CD14-positive monocyte (primary cell): ENCODE measurements at regions not wholly inside any gene's neighbourhood (a gene's known extent, or its start where the extent isn't known, plus 50 kb on each side); places are given as distances from the start of the nearest gene placed in this dataset.
A peak's percentile ranks its signal among the peaks of the same experiment; 100 is the strongest.

ENCODE experiments used
- DNase-seq, 3 donors: peaks; one replicate each; pipeline ENCODE4 v3.0.0-alpha.2; 2011 to 2022
- H2AFZ ChIP-seq: 2 replicates; pipeline ENCODE4 v1.6.0; 2012; ENCODE audit warnings: mild to moderate bottlenecking, low read depth, low read length, inconsistent platforms; ENCODE audit not compliant: insufficient read depth, poor library complexity, severe bottlenecking
- H3K27ac ChIP-seq, 2 donors: 1 replicate in 1 of 2; 2 replicates in 1 of 2; pipeline ENCODE4 v1.5.1; 2012 to 2013; ENCODE audit warnings: low read length in 2 of 2, control low read depth in 1 of 2, inconsistent platforms in 1 of 2, low read depth in 1 of 2, mild to moderate bottlenecking in 1 of 2
- H3K27me3 ChIP-seq, 2 donors: one replicate each; pipeline versions ENCODE4 v1.6.0 to v1.6.1; 2011 to 2013; ENCODE audit warnings: low read length in 2 of 2; ENCODE audit not compliant: control insufficient read depth in 2 of 2, insufficient read depth in 2 of 2
- H3K36me3 ChIP-seq, 2 donors: replicated peaks in 1 of 2; 1 replicate in 1 of 2; 2 replicates in 1 of 2; pipeline versions ENCODE4 v1.5.1 to v1.6.1; 2012 to 2013; ENCODE audit warnings: low read length in 2 of 2, control low read depth in 1 of 2, inconsistent platforms in 1 of 2, mild to moderate bottlenecking in 1 of 2; ENCODE audit not compliant: insufficient read depth in 2 of 2, control insufficient read depth in 1 of 2
- H3K4me1 ChIP-seq, 2 donors: 1 replicate in 1 of 2; 2 replicates in 1 of 2; pipeline versions ENCODE4 v1.5.1 to v1.6.1; 2012 to 2013; ENCODE audit warnings: low read length in 2 of 2, control low read depth in 1 of 2, inconsistent platforms in 1 of 2, mild to moderate bottlenecking in 1 of 2, moderate library complexity in 1 of 2; ENCODE audit not compliant: insufficient read depth in 2 of 2, control insufficient read depth in 1 of 2
- H3K4me2 ChIP-seq: replicated peaks from 2 replicates; pipeline ENCODE3; 2012; ENCODE audit warnings: low read length, moderate library complexity, mild to moderate bottlenecking; ENCODE audit not compliant: poor library complexity, severe bottlenecking; ENCODE audit errors: extremely low read depth
- H3K4me3 ChIP-seq, 3 experiments: fragments of 200-600 bp in 1 of 3; sonication (generic) in 1 of 3; replicated peaks in 1 of 3; 1 replicate in 2 of 3; 2 replicates in 1 of 3; pipeline ENCODE4 v1.5.1; 2011 to 2013; ENCODE audit warnings: low read length in 3 of 3, mild to moderate bottlenecking in 3 of 3, control low read depth in 2 of 3, low read depth in 2 of 3, inconsistent platforms in 1 of 3, moderate library complexity in 1 of 3
- H3K79me2 ChIP-seq: 2 replicates; pipeline ENCODE4 v1.6.0; 2012; ENCODE audit warnings: mild to moderate bottlenecking, control low read depth, inconsistent platforms, low read length, moderate library complexity; ENCODE audit not compliant: insufficient read depth
- H3K9ac ChIP-seq: 2 replicates; pipeline ENCODE4 v1.6.0; 2017; ENCODE audit warnings: low read length, mild to moderate bottlenecking; ENCODE audit not compliant: insufficient read depth, poor library complexity, severe bottlenecking
- H3K9me3 ChIP-seq, 2 donors: replicated peaks in 1 of 2; 1 replicate in 1 of 2; 2 replicates in 1 of 2; pipeline versions ENCODE4 v1.5.1 to v1.6.1; 2012 to 2013; ENCODE audit warnings: low read length in 2 of 2, control low read depth in 1 of 2; ENCODE audit not compliant: control insufficient read depth in 1 of 2, insufficient read depth in 1 of 2
- H4K20me1 ChIP-seq: 2 replicates; pipeline ENCODE4 v1.6.0; 2012; ENCODE audit warnings: mild to moderate bottlenecking, low read length, control low read depth, moderate library complexity; ENCODE audit not compliant: insufficient read depth
- H3K27ac Mint-ChIP-seq, 7 donors: one replicate each; pipeline ENCODE4 v1.8.0; 2020; ENCODE audit warnings: mild to moderate bottlenecking in 7 of 7, mixed read lengths in 7 of 7, moderate library complexity in 6 of 7, inconsistent platforms in 2 of 7
- H3K27me3 Mint-ChIP-seq, 3 donors: one replicate each; pipeline ENCODE4 v1.8.0; 2021 to 2022; ENCODE audit warnings: low read depth in 3 of 3, mild to moderate bottlenecking in 3 of 3, mixed read lengths in 3 of 3, moderate library complexity in 3 of 3, inconsistent platforms in 1 of 3
- H3K36me3 Mint-ChIP-seq, 2 donors: one replicate each; pipeline ENCODE4 v1.8.0; 2020; ENCODE audit warnings: mixed read lengths in 2 of 2, inconsistent platforms in 1 of 2, mild to moderate bottlenecking in 1 of 2
- H3K4me1 Mint-ChIP-seq: one replicate; pipeline ENCODE4 v1.8.0; 2020; ENCODE audit warnings: mild to moderate bottlenecking, mixed read lengths
- H3K4me3 Mint-ChIP-seq, 2 donors: one replicate each; pipeline ENCODE4 v1.8.0; 2020; ENCODE audit warnings: mild to moderate bottlenecking in 2 of 2, mixed read lengths in 2 of 2, moderate library complexity in 1 of 2
- H3K9me3 Mint-ChIP-seq, 7 donors: one replicate each; pipeline ENCODE4 v1.8.0; 2020 to 2022; ENCODE audit warnings: mixed read lengths in 7 of 7, mild to moderate bottlenecking in 6 of 7, moderate library complexity in 6 of 7, inconsistent platforms in 2 of 7
- WGBS: methylation state at CpG from one replicate; pipeline ENCODE4 v1.1.5; 2013; ENCODE audit warnings: missing lambda C conversion rate; ENCODE audit not compliant: insufficient coverage; 5-methylcytosine and 5-hydroxymethylcytosine counted together
- intact Hi-C, 2 donors: fragments of 100-400 bp; cut with micrococcal nuclease; formaldehyde crosslinking; loops; one replicate each; pipeline versions ENCODE4 v1.15.0 to v1.15.1; 2023
- TF ChIP-seq, protein P1 (sequence below): fragments of 200-600 bp; IDR thresholded peaks from one replicate; pipeline ENCODE4 v1.8.0; 2022; ENCODE audit warnings: antibody characterized with exemption, mild to moderate bottlenecking

DNA sequence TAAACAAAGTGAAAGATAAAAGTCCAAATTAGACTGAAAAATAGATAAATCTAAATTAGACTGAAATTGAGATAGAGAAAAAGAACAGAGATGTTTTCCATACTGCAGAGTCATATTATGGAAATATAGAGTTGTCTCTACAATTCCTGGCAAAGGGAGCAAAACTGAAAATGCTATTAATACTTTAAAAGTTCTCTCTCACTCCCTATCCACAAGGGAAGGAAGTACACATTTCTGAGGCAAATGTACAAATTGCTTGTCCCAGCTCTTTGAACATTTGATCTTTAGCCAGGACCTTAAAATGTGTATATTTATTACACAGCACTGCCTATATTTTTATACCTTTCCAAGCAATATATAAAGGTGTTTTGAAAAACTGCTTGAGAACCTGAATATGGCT lies 225.1 kb upstream of the SEMA6D start:
- Mint-ChIP-seq H3K27me3 (peaks cover 0 to 17% (median 12%) of the 10 kb centered on the region in 3 donors), H3K36me3 (no peaks in the 10 kb centered on the region), H3K27ac (no peak overlapping the region), H3K4me3 (peak overlapping the region in 1 of 2 donors; percentile 22), H3K9me3 (no peaks in the 10 kb centered on the region), H3K4me1 (peaks cover under 1% of the 10 kb centered on the region)
- TF ChIP-seq, protein P1, sequence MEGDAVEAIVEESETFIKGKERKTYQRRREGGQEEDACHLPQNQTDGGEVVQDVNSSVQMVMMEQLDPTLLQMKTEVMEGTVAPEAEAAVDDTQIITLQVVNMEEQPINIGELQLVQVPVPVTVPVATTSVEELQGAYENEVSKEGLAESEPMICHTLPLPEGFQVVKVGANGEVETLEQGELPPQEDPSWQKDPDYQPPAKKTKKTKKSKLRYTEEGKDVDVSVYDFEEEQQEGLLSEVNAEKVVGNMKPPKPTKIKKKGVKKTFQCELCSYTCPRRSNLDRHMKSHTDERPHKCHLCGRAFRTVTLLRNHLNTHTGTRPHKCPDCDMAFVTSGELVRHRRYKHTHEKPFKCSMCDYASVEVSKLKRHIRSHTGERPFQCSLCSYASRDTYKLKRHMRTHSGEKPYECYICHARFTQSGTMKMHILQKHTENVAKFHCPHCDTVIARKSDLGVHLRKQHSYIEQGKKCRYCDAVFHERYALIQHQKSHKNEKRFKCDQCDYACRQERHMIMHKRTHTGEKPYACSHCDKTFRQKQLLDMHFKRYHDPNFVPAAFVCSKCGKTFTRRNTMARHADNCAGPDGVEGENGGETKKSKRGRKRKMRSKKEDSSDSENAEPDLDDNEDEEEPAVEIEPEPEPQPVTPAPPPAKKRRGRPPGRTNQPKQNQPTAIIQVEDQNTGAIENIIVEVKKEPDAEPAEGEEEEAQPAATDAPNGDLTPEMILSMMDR = no peak
- H3K4me1 ChIP-seq = peaks cover 0 to 1% of the 10 kb centered on the region in 2 donors
- H3K9me3 ChIP-seq = no peaks in the 10 kb centered on the region
- H3K4me2 ChIP-seq = no peak overlapping the region
- H3K36me3 ChIP-seq = no peaks in the 10 kb centered on the region
- no peak overlapping the region for H3K9ac ChIP-seq
- no peaks in the 10 kb centered on the region for H3K79me2 ChIP-seq
- no peak overlapping the region for H2AFZ ChIP-seq
- H3K4me3 ChIP-seq = no peak overlapping the region
- H4K20me1 ChIP-seq = no peaks in the 10 kb centered on the region
- peaks cover 25 to 27% of the 10 kb centered on the region in 2 donors for H3K27me3 ChIP-seq
- intact Hi-C loops = no loop called here
- H3K27ac ChIP-seq = no peak overlapping the region
- DNase-seq = no peak

DNA sequence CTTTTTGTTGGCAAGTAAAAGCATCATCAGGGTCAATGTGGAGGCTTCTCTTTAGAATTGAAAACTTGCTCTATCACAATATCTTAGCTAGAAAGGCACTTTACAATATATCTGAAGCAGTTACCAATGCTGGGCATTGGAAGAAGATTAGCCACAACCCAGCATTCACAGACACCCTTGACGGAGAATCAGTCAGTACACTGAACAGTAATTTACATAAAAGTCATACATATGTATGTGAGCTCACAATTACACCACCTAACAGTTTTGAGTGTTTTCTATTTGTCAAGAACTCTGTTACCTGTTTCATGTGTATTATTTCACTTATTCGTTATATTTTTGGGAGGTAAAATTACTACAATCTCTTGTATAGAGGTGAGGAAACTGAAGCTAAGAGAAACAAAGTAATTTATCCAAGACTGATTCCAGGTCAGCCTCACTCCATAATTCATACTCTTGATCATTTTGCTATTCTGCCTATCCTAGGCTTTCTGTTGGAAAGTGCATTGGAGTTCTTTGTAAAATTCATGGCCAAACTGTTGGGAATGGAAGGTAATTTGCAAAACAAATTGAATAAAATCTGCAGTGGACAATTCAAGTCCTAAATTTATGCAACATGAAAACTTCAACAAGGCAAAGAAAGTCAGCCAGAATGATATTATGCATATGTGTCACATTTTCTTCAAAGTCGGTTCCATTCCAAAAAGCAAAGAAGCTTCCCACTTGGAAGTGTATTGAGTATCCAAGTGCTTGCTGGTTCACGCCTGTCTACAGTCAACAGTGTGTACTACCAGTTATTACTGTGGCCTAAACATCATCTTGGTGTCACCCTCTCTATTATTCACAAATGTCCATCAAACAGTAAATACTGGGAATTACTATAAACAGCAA lies 223.7 kb upstream of the SEMA6D start:
- TF ChIP-seq, protein P1 = no peak
- H3K27ac ChIP-seq = no peak overlapping the region
- no peaks in the 10 kb centered on the region for H3K4me1 ChIP-seq
- no peak overlapping the region for H3K4me3 ChIP-seq
- no peak overlapping the region for H2AFZ ChIP-seq
- intact Hi-C loops = no loop called here
- no peaks in the 10 kb centered on the region for H3K79me2 ChIP-seq
- no CpG with 5 or more reads among the region's 4 CpGs for WGBS
- H3K27me3 ChIP-seq = peaks cover 35 to 42% of the 10 kb centered on the region in 2 donors
- no peaks in the 10 kb centered on the region for H3K4me1 Mint-ChIP-seq
- no peaks in the 10 kb centered on the region for H3K36me3 Mint-ChIP-seq
- no peaks in the 10 kb centered on the region for H3K9me3 ChIP-seq
- H3K36me3 ChIP-seq = no peaks in the 10 kb centered on the region
- no peaks in the 10 kb centered on the region for H4K20me1 ChIP-seq
- no peak overlapping the region for H3K9ac ChIP-seq
- H3K9me3 Mint-ChIP-seq = no peaks in the 10 kb centered on the region
- peak overlapping the region in 1 of 2 donors; percentile 1 for H3K4me3 Mint-ChIP-seq
- DNase-seq = no peak
- H3K27ac Mint-ChIP-seq = no peak overlapping the region
- H3K27me3 Mint-ChIP-seq = peaks cover 0 to 20% (median 10%) of the 10 kb centered on the region in 3 donors
- no peak overlapping the region for H3K4me2 ChIP-seq
